Small intestine (tissue), 7 donors: ENCODE measurements at regions not wholly inside any gene's neighbourhood (a gene's known extent, or its start where the extent isn't known, plus 50 kb on each side); places are given as distances from the start of the nearest gene placed in this dataset.

Experiments used
- DNase-seq, 2 donors: peaks; one replicate each; pipeline versions ENCODE4 v3.0.0 to v3.0.0-alpha.2; 2013
- FAIRE-seq: peaks from 2 replicates; lab custom pipeline; 2012; peaks lifted over from hg19 to GRCh38; lab: Jason Lieb, UNC
- H3K27ac ChIP-seq, 3 donors: one replicate each; pipeline ENCODE4 v1.5.1; 2013; ENCODE audit warnings: low read length in 2 of 3, mild to moderate bottlenecking in 2 of 3, control low read depth in 1 of 3, inconsistent platforms in 1 of 3, low read depth in 1 of 3, moderate library complexity in 1 of 3
- H3K27me3 ChIP-seq, 3 donors: one replicate each; pipeline ENCODE4 v1.6.1; 2013; ENCODE audit warnings: low read length in 3 of 3, inconsistent platforms in 1 of 3; ENCODE audit not compliant: control insufficient read depth in 3 of 3, insufficient read depth in 3 of 3
- H3K36me3 ChIP-seq, 3 donors: one replicate each; pipeline ENCODE4 v1.6.1; 2013; ENCODE audit warnings: low read length in 3 of 3, inconsistent platforms in 1 of 3, low read depth in 1 of 3, mild to moderate bottlenecking in 1 of 3, moderate library complexity in 1 of 3; ENCODE audit not compliant: control insufficient read depth in 3 of 3, insufficient read depth in 2 of 3
- H3K4me1 ChIP-seq, 3 donors: one replicate each; pipeline ENCODE4 v1.6.1; 2013; ENCODE audit warnings: low read length in 2 of 3, inconsistent platforms in 1 of 3, low read depth in 1 of 3, mild to moderate bottlenecking in 1 of 3, moderate library complexity in 1 of 3; ENCODE audit not compliant: control insufficient read depth in 3 of 3, insufficient read depth in 2 of 3
- H3K4me3 ChIP-seq, 3 donors: one replicate each; pipeline ENCODE4 v1.5.1; 2013; ENCODE audit warnings: low read length in 3 of 3, control low read depth in 1 of 3, inconsistent platforms in 1 of 3, low read depth in 1 of 3, mild to moderate bottlenecking in 1 of 3, moderate library complexity in 1 of 3
- H3K9me3 ChIP-seq, 2 donors: one replicate each; pipeline ENCODE4 v1.6.1; 2013; ENCODE audit warnings: low read depth in 1 of 2, low read length in 1 of 2; ENCODE audit not compliant: control insufficient read depth in 2 of 2, insufficient read depth in 1 of 2
- WGBS, 3 donors: extraction: QIAGEN DNeasy Blood & Tissue Kit; methylation state at CpG; one replicate each; pipeline ENCODE4 v1.1.7; 2013; 5-methylcytosine and 5-hydroxymethylcytosine counted together
- donor health status: healthy with polysubstance abuse.
- donor health status: control.
- donor health status: control.
- donor health status: Bipolar disorder and iron deficiency.
- donor health status: healthy.

- peaks cover 0 to 4% (median 0%) of the 10 kb centered on the region in 3 donors for H3K27me3 ChIP-seq
- no peaks in the 10 kb centered on the region for H3K9me3 ChIP-seq
- H3K36me3 ChIP-seq, result no peaks in the 10 kb centered on the region
- no peak overlapping the region for H3K4me3 ChIP-seq
- H3K4me1 ChIP-seq, result no peaks in the 10 kb centered on the region
- WGBS, 3 donors, result 70 to 79% (median 77%) methylated on average over 16 of the region's 16 CpGs
- FAIRE-seq (no peak), DNase-seq (no peak)
- H3K27ac ChIP-seq, result no peak overlapping the region
Observed at GRCh38 chr1:5750186-5751162, 241.8 kb downstream of the NPHP4 start.

- FAIRE-seq (no peak), DNase-seq (no peak)
- 69 to 84% (median 71%) methylated on average over 25 to 26 of the region's 26 CpGs for WGBS, 3 donors
- Histone ChIP-seq H3K9me3 (no peaks in the 10 kb centered on the region), H3K27ac (no peak overlapping the region), H3K36me3 (no peaks in the 10 kb centered on the region), H3K4me3 (no peak overlapping the region), H3K27me3 (peaks cover 0 to 2% (median 0%) of the 10 kb centered on the region in 3 donors), H3K4me1 (no peaks in the 10 kb centered on the region)
Observed at GRCh38 chr1:5748286-5749225, 243.7 kb downstream of the NPHP4 start.

- Histone ChIP-seq H3K36me3 (no peaks in the 10 kb centered on the region), H3K9me3 (no peaks in the 10 kb centered on the region), H3K4me1 (no peaks in the 10 kb centered on the region), H3K4me3 (no peak overlapping the region), H3K27ac (no peak overlapping the region), H3K27me3 (no peaks in the 10 kb centered on the region)
- FAIRE-seq (no peak), DNase-seq (no peak)
- 64 to 75% (median 65%) methylated on average over 11 to 13 of the region's 13 CpGs for WGBS, 3 donors
Observed at GRCh38 chr1:5747426-5748285, 244.6 kb downstream of the NPHP4 start.

- H3K9me3 ChIP-seq, result no peaks in the 10 kb centered on the region
- no peak overlapping the region for H3K27ac ChIP-seq
- 20 to 58% (median 28%) methylated on average over 15 of the region's 15 CpGs for WGBS, 3 donors
- no peak overlapping the region for H3K4me3 ChIP-seq
- H3K36me3 ChIP-seq, result no peaks in the 10 kb centered on the region
- DNase-seq (no peak), FAIRE-seq (no peak)
- no peaks in the 10 kb centered on the region for H3K4me1 ChIP-seq
- H3K27me3 ChIP-seq, result no peaks in the 10 kb centered on the region
Observed at GRCh38 chr1:5746611-5747425, 245.4 kb downstream of the NPHP4 start.

- DNase-seq, result peak; percentile 58 to 76
- no peak overlapping the region for H3K4me3 ChIP-seq
- H3K9me3 ChIP-seq, result no peaks in the 10 kb centered on the region
- H3K27me3 ChIP-seq, result no peaks in the 10 kb centered on the region
- no peak for FAIRE-seq
- no peak overlapping the region for H3K27ac ChIP-seq
- no peaks in the 10 kb centered on the region for H3K4me1 ChIP-seq
- H3K36me3 ChIP-seq, result no peaks in the 10 kb centered on the region
- 18 to 34% (median 26%) methylated on average over 19 to 21 of the region's 21 CpGs for WGBS, 3 donors
Observed at GRCh38 chr1:5745800-5746610, 246.2 kb downstream of the NPHP4 start.

GRCh38 chr1:5744911-5745799 is 247.1 kb downstream of the NPHP4 start:
- no peak overlapping the region for H3K27ac ChIP-seq
- no peak overlapping the region for H3K4me3 ChIP-seq
- no peaks in the 10 kb centered on the region for H3K4me1 ChIP-seq
- no peaks in the 10 kb centered on the region for H3K36me3 ChIP-seq
- FAIRE-seq (no peak), DNase-seq (no peak)
- H3K9me3 ChIP-seq, result no peaks in the 10 kb centered on the region
- no peaks in the 10 kb centered on the region for H3K27me3 ChIP-seq
- WGBS, 3 donors, result 55 to 64% (median 59%) methylated on average over 26 of the region's 26 CpGs
